GM04503 (cell line): ENCODE measurements at regions not wholly inside any gene's neighbourhood (a gene's known extent, or its start where the extent isn't known, plus 50 kb on each side); places are given as distances from the start of the nearest gene placed in this dataset.

Experiments used
- DNase-seq: peaks from one replicate; pipeline ENCODE4 v3.0.0-alpha.2; 2012; ENCODE audit warnings: low read depth

DNA sequence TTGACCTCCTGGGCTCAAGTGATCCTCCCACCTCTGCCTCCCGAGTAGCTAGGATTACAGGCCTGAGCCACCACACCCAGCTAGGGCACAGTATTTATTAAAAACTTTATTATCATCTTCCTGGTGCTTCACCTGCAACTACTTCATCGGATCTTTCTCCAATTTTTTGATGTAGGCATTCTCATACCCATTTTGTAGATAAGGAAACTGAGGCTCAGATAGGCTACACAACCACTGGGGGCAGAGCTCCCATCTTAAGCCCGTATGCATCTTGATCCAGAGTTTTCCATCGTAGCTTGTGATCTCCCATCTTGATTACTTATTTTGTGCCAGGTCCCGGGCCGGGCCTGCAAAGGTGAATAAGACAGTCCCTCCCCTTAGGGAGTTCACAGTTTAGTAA is 68.1 kb upstream of the BCOR start:
- DNase-seq = no peak

DNA sequence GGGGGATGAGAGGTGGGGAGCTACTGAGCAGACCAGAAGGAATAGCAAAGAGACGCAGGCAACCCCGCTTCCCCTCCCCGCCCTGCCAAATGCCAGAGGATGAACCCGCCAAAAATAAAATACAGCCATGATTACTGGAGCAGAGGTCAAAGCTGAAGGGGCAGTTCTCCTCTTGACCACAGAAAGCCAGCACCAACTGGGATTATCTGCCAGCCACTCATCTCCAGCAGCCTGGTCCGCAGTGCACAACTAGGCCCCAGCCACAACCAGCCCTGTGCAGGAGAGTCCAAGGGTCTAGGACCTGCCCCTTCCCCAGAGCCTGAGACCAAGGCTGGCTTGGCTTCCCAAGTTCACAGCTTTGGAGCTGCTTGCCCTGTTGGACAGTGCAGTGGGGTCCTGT is 67.4 kb upstream of the BCOR start:
- no peak for DNase-seq

GRCh38 chrX:40164751-40165150 is 67.0 kb upstream of the BCOR start:
- DNase-seq = no peak

- DNase-seq = no peak
Observed at GRCh38 chrX:40158036-40158706, 60.4 kb upstream of the BCOR start.

DNA sequence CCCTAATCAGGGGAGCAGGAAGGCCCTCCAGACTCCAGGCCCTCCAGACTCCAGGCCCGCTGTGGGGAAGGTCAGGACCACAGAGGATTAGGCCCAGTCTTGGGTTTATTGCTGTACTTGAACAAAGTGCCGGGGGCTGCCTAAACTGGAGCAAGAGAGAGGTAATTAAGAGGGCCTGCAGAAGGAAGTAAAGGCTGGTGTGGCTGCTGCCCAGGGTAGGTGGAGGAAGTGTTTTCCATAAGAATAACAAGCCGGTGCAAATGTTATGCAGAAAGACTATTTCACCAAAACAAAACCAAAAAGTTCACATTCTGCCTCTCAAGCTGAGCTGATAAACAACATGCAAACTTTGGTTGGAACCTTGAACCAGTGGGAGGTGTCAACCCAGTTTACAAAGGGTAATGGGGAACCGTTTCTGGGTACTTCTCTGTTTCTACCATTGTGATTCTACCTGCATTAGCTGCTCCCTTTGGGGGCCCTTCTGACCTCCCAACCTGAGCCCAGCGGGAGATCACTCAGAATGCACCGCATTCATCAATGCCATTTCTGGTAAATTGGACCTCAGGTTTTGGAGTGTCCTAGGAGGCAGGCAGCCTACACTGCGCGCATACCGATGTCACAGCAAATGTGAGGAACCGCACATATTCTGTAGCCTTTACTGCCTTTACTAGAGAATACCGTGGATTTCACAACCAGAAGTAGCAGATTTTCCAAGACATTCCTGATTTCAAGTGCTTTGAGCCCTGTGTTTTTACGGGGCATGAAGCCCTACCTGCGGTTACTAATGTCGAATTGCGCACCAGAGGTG is 59.7 kb upstream of the BCOR start:
- no peak for DNase-seq

DNA sequence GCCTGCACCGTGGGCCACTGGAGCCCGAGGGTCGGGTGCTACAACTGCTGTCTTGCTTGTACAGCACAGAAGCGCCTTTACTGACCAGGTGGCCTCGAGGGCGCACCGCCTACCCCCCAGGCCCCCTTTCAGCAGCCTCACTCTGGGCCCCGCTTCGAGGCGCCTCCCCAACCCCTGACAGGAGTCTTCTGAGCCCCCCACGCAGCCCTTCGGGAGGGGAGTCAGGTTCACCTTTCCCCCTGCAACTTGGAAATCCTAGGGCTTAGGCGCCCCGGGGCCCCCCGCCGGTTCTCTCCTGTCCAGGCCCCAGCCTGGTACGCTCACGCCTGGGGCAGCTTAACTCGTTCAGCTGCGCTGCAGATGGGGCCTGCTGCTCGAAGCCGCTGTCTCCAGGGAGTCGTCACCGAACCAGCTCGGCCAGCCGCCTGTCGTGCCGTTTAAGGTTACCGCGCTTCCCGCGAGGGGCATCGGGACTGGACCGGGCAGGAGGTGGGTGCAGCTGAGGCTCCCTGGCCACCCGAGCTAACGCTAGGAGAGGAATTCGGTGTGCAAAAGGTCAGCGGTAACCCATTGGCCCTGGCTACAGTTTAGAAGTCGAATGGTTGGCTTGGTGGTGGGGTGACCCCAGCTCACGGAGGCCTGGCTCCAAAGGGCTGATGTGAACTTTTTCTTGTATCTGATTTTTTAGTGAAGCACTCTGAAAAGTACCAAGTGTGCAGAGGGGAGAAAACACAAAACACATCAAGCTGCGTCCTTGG is 58.9 kb upstream of the BCOR start:
- DNase-seq = no peak

GRCh38 chrX:40155589-40156469 is 58.1 kb upstream of the BCOR start:
- no peak for DNase-seq

- no peak for DNase-seq
Observed at GRCh38 chrX:40154853-40155588, 57.3 kb upstream of the BCOR start.

DNA sequence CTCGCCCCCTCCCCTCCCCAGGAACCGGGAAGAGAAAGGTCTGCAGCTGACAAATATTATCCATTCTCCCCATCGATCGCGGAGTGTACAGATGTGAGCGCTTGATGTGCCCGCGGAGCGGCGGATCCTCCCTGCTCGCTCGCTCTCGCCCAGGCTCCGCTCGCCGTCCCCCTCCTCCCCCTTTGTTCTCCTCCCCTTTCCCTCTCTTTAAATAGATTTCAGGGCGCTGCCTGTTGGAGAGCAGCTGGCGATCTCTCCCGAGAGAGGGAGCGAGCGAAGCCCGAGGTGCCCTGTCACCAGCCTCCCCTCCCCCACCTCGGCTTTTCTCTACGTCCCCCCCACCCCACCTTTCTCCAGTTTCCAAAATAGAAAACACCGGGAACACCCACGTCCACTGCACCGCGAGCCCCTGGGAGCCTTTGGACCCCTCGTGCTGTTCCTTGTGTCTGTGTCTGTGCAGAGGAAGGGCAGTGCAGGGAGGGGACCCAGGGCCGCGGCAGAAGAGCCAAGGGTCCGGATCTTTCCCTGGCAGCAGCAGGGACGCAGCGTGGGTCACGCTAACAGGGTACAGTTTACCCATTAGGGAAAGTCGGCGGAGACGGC is 56.6 kb upstream of the BCOR start:
- no peak for DNase-seq

GRCh38 chrX:40153345-40154249 is 55.8 kb upstream of the BCOR start:
- DNase-seq = no peak

GRCh38 chrX:40152741-40153344 is 55.1 kb upstream of the BCOR start:
- no peak for DNase-seq

DNA sequence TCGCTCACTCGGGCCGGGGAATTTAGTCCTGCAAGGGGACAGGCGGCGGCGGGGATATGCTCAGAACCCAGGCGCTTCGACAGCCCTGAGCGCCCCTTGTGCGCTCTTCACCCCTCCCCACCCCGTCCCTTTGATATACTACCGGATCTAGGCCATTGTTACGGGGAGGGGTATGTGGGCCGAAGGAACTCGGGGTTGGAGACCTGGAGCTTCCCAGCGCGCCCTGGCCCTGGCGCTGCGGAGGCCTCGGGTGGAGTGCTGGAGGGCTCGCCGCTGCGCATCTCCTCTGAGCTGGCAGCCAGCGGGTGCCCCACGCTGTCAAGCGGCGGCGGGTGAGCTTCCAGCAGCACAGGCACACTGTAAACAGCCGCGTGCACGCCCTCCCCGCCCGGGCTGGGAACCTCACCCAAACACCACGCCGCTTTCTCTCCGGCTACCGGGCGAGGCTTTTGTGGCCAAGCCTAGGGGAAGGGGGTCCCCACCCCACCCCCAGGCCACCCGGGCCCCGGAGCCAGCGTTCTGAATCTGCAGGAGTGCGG is 54.5 kb upstream of the BCOR start:
- no peak for DNase-seq

DNA sequence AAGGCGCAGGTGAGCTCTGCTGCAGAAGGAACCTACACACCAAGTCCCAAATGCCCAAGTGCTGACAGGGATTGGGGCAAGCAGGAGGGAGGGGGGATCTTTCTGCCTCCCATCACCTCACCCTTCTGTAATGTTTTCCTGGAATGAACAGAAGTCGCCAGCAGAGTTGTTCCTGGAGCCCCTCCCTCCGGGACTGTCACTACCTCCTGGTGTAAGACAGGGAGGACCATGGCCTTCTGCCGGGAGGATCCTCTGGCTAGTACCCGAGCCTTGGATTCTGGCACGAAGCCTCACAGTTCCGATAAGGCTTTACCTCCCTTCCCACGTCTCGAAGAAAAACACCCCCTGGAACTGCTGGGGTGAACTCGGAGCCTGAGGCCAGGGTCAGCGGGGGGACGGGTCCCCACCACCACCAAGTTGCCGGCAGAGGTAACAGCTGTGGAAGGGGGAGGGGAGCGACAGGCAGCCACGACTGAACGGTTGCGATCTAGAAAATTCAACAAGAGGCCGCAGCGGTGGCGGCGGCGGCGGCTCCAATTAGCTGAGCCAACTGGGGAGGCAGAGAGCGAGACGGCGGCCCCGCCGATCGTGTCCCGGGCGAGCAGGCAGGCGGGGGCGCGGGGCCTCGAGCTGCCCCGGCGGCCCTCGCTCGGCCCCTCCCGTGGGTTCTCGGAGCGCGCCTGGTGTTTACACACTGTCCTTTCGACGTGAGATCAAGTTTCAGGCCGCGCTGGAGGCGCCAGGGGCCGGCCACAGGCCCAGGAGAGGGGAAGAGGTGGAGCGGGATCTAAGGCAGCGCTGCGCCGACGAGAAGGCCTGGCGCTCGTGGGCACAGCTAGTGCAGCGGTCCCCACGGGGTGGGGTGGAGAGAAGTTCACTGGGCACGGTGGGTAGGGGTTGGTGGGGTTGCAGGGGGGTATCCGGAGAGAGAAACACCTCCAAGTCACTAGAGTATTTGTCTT is 53.7 kb upstream of the BCOR start:
- DNase-seq = no peak

DNA sequence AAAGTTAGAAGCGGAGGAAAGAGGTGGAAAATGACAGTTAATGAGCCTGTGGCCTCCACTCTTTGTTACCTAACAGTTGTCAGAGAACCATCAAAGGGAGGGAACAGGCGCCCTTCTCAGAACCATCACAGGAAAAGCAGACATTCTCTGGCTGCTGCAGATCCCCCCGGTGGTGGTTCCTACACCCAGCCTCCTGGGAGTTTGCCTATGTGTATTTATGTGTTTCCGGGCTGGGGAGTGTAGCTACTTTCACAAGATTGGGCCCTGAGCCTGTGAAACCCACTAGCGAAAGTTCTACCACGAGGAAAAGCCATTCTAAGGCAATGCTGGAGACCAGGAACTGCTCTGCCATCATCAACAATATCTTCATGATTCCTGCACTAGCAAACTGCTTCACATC is 52.7 kb upstream of the BCOR start:
- DNase-seq = no peak

GRCh38 chrX:40149286-40150175 is 51.8 kb upstream of the BCOR start:
- DNase-seq = no peak

DNA sequence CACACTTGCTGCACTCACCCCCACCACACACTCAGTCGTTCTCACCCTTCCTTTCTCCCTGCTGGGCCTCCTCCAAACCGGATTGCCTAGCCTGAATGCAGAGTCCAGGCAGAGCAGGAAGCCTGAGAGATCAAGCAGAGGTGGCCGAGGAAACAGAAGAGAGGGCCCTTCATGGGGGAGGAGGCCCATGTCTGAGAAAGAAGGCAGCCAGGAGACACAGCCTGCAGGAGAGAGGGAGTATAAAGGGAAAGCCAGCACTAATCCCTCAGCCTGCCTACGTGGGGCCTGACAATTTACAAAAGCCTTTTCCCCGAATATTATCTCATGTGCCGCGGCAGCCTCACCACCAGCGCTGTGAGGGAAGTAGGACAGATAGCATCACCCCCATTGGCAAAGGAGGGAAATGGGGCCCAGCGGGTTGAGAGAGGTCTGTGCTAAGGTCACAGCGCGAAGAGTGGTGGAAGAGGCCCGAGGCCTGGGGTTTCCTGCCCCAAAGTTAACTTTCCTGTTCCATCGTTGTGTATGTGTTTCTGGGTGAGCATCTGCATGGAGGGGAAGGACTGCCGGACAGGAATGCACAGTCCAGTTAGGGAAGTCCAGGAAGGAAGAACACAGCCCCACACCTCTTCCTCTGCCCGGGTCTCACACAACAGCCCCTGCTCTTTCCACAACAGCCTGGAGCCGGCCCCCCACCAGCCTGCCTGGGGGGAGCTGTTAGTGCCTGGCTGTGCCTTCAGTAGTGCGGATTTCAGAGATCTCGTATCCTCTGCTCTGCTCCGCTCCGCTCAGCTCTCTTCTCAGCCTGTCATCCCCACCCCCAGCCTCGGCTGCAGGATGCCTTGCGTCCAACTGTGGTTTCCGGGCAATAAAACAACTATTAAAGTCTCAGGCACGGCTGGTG is 50.9 kb upstream of the BCOR start:
- DNase-seq = no peak
